Thoracic aorta (tissue), 2 donors: ENCODE measurements at regions not wholly inside any gene's neighbourhood (a gene's known extent, or its start where the extent isn't known, plus 50 kb on each side); places are given as distances from the start of the nearest gene placed in this dataset.
"Not testable (repeated sequence)": the region's sequence is repeated elsewhere in the genome, so short reads cannot be mapped to it uniquely, and the experiment has no call there.

Experiments
- ATAC-seq: fragments of 150-250 bp; one replicate; pipeline ENCODE4 v1.8.0; 2017; ENCODE audit warnings: low read depth; ENCODE audit not compliant: insufficient number of reproducible peaks, low FRiP score
- DNase-seq: peaks from one replicate; pipeline ENCODE4 v3.0.0-alpha.2; 2020; ENCODE audit warnings: low spot score
- H3K27ac ChIP-seq, 2 donors: fragments of 200-600 bp; sonication (generic); 1 replicate in 1 of 2; 2 replicates in 1 of 2; pipeline ENCODE4 v1.5.1; 2016; ENCODE audit warnings: mild to moderate bottlenecking in 2 of 2, moderate library complexity in 2 of 2
- H3K27me3 ChIP-seq: fragments of 200-600 bp; sonication (generic); replicated peaks from 2 replicates; pipeline ENCODE4 v1.6.0; 2016; ENCODE audit warnings: mild to moderate bottlenecking; ENCODE audit not compliant: insufficient read depth
- H3K36me3 ChIP-seq: fragments of 200-600 bp; sonication (generic); one replicate; pipeline ENCODE4 v1.5.1; 2016
- H3K4me1 ChIP-seq, 2 donors: fragments of 200-600 bp; sonication (generic); 1 replicate in 1 of 2; 2 replicates in 1 of 2; pipeline versions ENCODE4 v1.5.1 to v1.6.0; 2016; ENCODE audit warnings: low read depth in 2 of 2, mild to moderate bottlenecking in 1 of 2; ENCODE audit not compliant: control insufficient read depth in 1 of 2
- H3K4me3 ChIP-seq: fragments of 200-600 bp; sonication (generic); 2 replicates; pipeline ENCODE4 v1.5.1; 2016; ENCODE audit warnings: mild to moderate bottlenecking
- H3K9me3 ChIP-seq: fragments of 200-600 bp; sonication (generic); 2 replicates; pipeline ENCODE4 v1.5.1; 2016
- CTCF ChIP-seq: fragments of 200-600 bp; sonication (generic); IDR thresholded peaks from one replicate; pipeline ENCODE4 v1.5.1; 2019; ENCODE audit warnings: antibody characterized with exemption

GRCh38 chr5:87127956-87128687, 139.6 kb upstream of the RASA1 start:
- H3K27ac ChIP-seq: no peak overlapping the region
- no peaks in the 10 kb centered on the region for H3K36me3 ChIP-seq
- H3K9me3 ChIP-seq: no peaks in the 10 kb centered on the region
- ATAC-seq: no peak
- no peaks in the 10 kb centered on the region for H3K27me3 ChIP-seq
- DNase-seq: no peak
- TF ChIP-seq CTCF: no peak
- H3K4me1 ChIP-seq: peaks cover 0 to 4% of the 10 kb centered on the region in 2 donors
- H3K4me3 ChIP-seq: no peak overlapping the region

GRCh38 chr5:87129046-87129445, 138.6 kb upstream of the RASA1 start:
- peak overlapping the region in 1 of 2 donors; percentile 16 for H3K27ac ChIP-seq
- no peak for TF ChIP-seq CTCF
- ATAC-seq (no peak), DNase-seq (no peak)
- H3K9me3 ChIP-seq: no peaks in the 10 kb centered on the region
- peaks cover 0 to 4% of the 10 kb centered on the region in 2 donors for H3K4me1 ChIP-seq
- H3K4me3 ChIP-seq: no peak overlapping the region
- H3K36me3 ChIP-seq: no peaks in the 10 kb centered on the region
- no peaks in the 10 kb centered on the region for H3K27me3 ChIP-seq

- DNase-seq (no peak), ATAC-seq (no peak)
- H3K4me1 ChIP-seq: peaks cover 13 to 20% of the 10 kb centered on the region in 2 donors
- no peaks in the 10 kb centered on the region for H3K36me3 ChIP-seq
- H3K27ac ChIP-seq: no peak overlapping the region
- no peak overlapping the region for H3K4me3 ChIP-seq
- no peaks in the 10 kb centered on the region for H3K27me3 ChIP-seq
- H3K9me3 ChIP-seq: no peaks in the 10 kb centered on the region
- no peak for TF ChIP-seq CTCF
Observed at GRCh38 chr5:87132696-87133095, 135.0 kb upstream of the RASA1 start.

GRCh38 chr5:87134513-87134912, 133.2 kb upstream of the RASA1 start:
- not testable (repeated sequence) for ATAC-seq, DNase-seq

GRCh38 chr5:87136096-87136495, 131.6 kb upstream of the RASA1 start:
- no peaks in the 10 kb centered on the region for H3K27me3 ChIP-seq
- peaks cover 15 to 40% of the 10 kb centered on the region in 2 donors for H3K4me1 ChIP-seq
- ATAC-seq (peak; percentile 53), DNase-seq (no peak)
- H3K36me3 ChIP-seq: no peaks in the 10 kb centered on the region
- H3K27ac ChIP-seq: peak overlapping the region; percentile 86
- H3K9me3 ChIP-seq: no peaks in the 10 kb centered on the region
- no peak for TF ChIP-seq CTCF
- no peak overlapping the region for H3K4me3 ChIP-seq

More at GRCh38 chr5:87134513-87134912, 133.2 kb upstream of the RASA1 start:
- not testable (repeated sequence) for H3K27me3 ChIP-seq, H3K4me3 ChIP-seq, H3K27ac ChIP-seq, H3K36me3 ChIP-seq, H3K9me3 ChIP-seq
- H3K4me1 ChIP-seq: peaks cover 15 to 38% of the 10 kb centered on the region in 2 donors

GRCh38 chr5:87136733-87137132, 130.9 kb upstream of the RASA1 start:
- ATAC-seq (no peak), DNase-seq (no peak)
- Histone ChIP-seq H3K36me3 (no peaks in the 10 kb centered on the region), H3K4me3 (no peak overlapping the region), H3K27ac (peak overlapping the region; percentile 86), H3K27me3 (no peaks in the 10 kb centered on the region), H3K9me3 (no peaks in the 10 kb centered on the region), H3K4me1 (peaks cover 15 to 40% of the 10 kb centered on the region in 2 donors)
- no peak for TF ChIP-seq CTCF
